Activated naive CD4-positive, alpha-beta T cell treated with Interleukin-2 at 50 U/mL for 16 hours (primary cell): ENCODE measurements at regions not wholly inside any gene's neighbourhood (a gene's known extent, or its start where the extent isn't known, plus 50 kb on each side); places are given as distances from the start of the nearest gene placed in this dataset.
"Not testable (repeated sequence)": the region's sequence is repeated elsewhere in the genome, so short reads cannot be mapped to it uniquely, and the experiment has no call there.

Experiments used
- DNase-seq: peaks from one replicate; pipeline ENCODE4 v3.0.0-alpha.2; 2020

- DNase-seq = no peak
Observed at GRCh38 chr2:133843551-133843950, 275.3 kb upstream of the NCKAP5 start.

- peak; percentile 48 for DNase-seq
Observed at GRCh38 chr2:133844214-133844892, 276.1 kb upstream of the NCKAP5 start.

- no peak for DNase-seq
Observed at GRCh38 chr2:133846476-133846875, 278.2 kb upstream of the NCKAP5 start.

- DNase-seq = no peak
Observed at GRCh38 chr2:133847591-133847990, 279.3 kb upstream of the NCKAP5 start.

GRCh38 chr2:133848111-133848649 lies 279.9 kb upstream of the NCKAP5 start:
- DNase-seq = no peak

GRCh38 chr2:133849341-133849740 lies 281.1 kb upstream of the NCKAP5 start:
- DNase-seq = no peak

GRCh38 chr2:133854603-133855200 lies 286.4 kb upstream of the NCKAP5 start:
- DNase-seq = no peak

- DNase-seq = no peak
Observed at GRCh38 chr2:133855526-133855925, 287.3 kb upstream of the NCKAP5 start.

GRCh38 chr2:133856678-133857077 lies 288.4 kb upstream of the NCKAP5 start:
- DNase-seq = no peak

- no peak for DNase-seq
Observed at GRCh38 chr2:133859578-133859977, 291.3 kb upstream of the NCKAP5 start.

- DNase-seq = no peak
Observed at GRCh38 chr2:133862400-133862977, 294.2 kb upstream of the NCKAP5 start.

GRCh38 chr2:133863106-133863800 lies 295.0 kb upstream of the NCKAP5 start:
- DNase-seq = no peak

GRCh38 chr2:133865141-133865540 lies 296.9 kb upstream of the NCKAP5 start:
- no peak for DNase-seq

GRCh38 chr2:133867166-133867565 lies 298.9 kb upstream of the NCKAP5 start:
- DNase-seq = no peak

- DNase-seq = no peak
Observed at GRCh38 chr2:133871545-133872209, 303.4 kb upstream of the NCKAP5 start.

GRCh38 chr2:133878326-133878725 lies 310.1 kb upstream of the NCKAP5 start:
- DNase-seq = no peak

- no peak for DNase-seq
Observed at GRCh38 chr2:133879703-133880102, 311.4 kb upstream of the NCKAP5 start.

GRCh38 chr2:133882159-133882558 lies 313.9 kb upstream of the NCKAP5 start:
- not testable (repeated sequence) for DNase-seq

- DNase-seq = no peak
Observed at GRCh38 chr2:133884739-133885381, 316.6 kb upstream of the NCKAP5 start.

GRCh38 chr2:133885847-133886246 lies 317.6 kb upstream of the NCKAP5 start:
- no peak for DNase-seq

- peak; percentile 53 for DNase-seq
Observed at GRCh38 chr2:133886735-133887675, 318.7 kb upstream of the NCKAP5 start.
